Fibroblast of skin of right biceps (primary cell): ENCODE measurements at regions not wholly inside any gene's neighbourhood (a gene's known extent, or its start where the extent isn't known, plus 50 kb on each side); places are given as distances from the start of the nearest gene placed in this dataset.
"Not testable (repeated sequence)": the region's sequence is repeated elsewhere in the genome, so short reads cannot be mapped to it uniquely, and the experiment has no call there.

ENCODE experiments used
- DNase-seq: peaks from one replicate; pipeline ENCODE4 v3.0.0-alpha.2; 2013

- DNase-seq: peak; percentile 52
Observed at GRCh38 chr13:111005364-111005763, 90.5 kb upstream of the ANKRD10 start.

GRCh38 chr13:111004444-111004843, 89.6 kb upstream of the ANKRD10 start:
- no peak for DNase-seq

GRCh38 chr13:111001636-111002035, 86.8 kb upstream of the ANKRD10 start:
- DNase-seq: no peak

GRCh38 chr13:110993788-110994187, 78.9 kb upstream of the ANKRD10 start:
- DNase-seq: no peak

- DNase-seq: no peak
Observed at GRCh38 chr13:110991991-110992508, 77.2 kb upstream of the ANKRD10 start.

GRCh38 chr13:110989331-110989730, 74.5 kb upstream of the ANKRD10 start:
- no peak for DNase-seq

GRCh38 chr13:110985541-110985940, 70.7 kb upstream of the ANKRD10 start:
- no peak for DNase-seq

- DNase-seq: no peak
Observed at GRCh38 chr13:110984798-110985197, 69.9 kb upstream of the ANKRD10 start.

- DNase-seq: no peak
Observed at GRCh38 chr13:110984381-110984780, 69.5 kb upstream of the ANKRD10 start.

GRCh38 chr13:110983241-110983640, 68.4 kb upstream of the ANKRD10 start:
- DNase-seq: no peak

- DNase-seq: no peak
Observed at GRCh38 chr13:110981379-110981778, 66.5 kb upstream of the ANKRD10 start.

- no peak for DNase-seq
Observed at GRCh38 chr13:110980921-110981320, 66.1 kb upstream of the ANKRD10 start.

GRCh38 chr13:110979149-110979548, 64.3 kb upstream of the ANKRD10 start:
- DNase-seq: not testable (repeated sequence)

- DNase-seq: no peak
Observed at GRCh38 chr13:110978390-110978789, 63.5 kb upstream of the ANKRD10 start.

- DNase-seq: no peak
Observed at GRCh38 chr13:110976785-110977184, 61.9 kb upstream of the ANKRD10 start.

GRCh38 chr13:110973007-110973700, 58.3 kb upstream of the ANKRD10 start:
- no peak for DNase-seq

- no peak for DNase-seq
Observed at GRCh38 chr13:110971486-110971885, 56.6 kb upstream of the ANKRD10 start.

- peak; percentile 54 for DNase-seq
Observed at GRCh38 chr13:110967156-110967855, 52.4 kb upstream of the ANKRD10 start.

GRCh38 chr13:110965755-110966134, 50.9 kb upstream of the ANKRD10 start:
- no peak for DNase-seq

- DNase-seq: peak; percentile 79
Observed at GRCh38 chr13:110965038-110965754, 50.3 kb upstream of the ANKRD10 start.
